Heart right ventricle (tissue), 16 donors: ENCODE measurements at regions not wholly inside any gene's neighbourhood (a gene's known extent, or its start where the extent isn't known, plus 50 kb on each side); places are given as distances from the start of the nearest gene placed in this dataset.

ENCODE experiments used
- ATAC-seq, 8 donors: fragments of 200-7000 bp; cut with Tn5 transposase; one replicate each; pipeline ENCODE4 v1.9.1; 2020; ENCODE audit warnings: mild to moderate bottlenecking in 8 of 8, moderate library complexity in 8 of 8, moderate number of reproducible peaks in 1 of 8
- DNase-seq, 2 donors: peaks; one replicate each; pipeline ENCODE4 v3.0.0-alpha.2; 2020
- H3K27ac ChIP-seq, 10 donors: fragments of 200-600 bp; sonication (generic) in 2 of 10; one replicate each; pipeline versions ENCODE4 v1.5.0 to v1.8.0; 2020 to 2022; ENCODE audit warnings: mild to moderate bottlenecking in 3 of 10
- H3K27me3 ChIP-seq, 7 donors: fragments of 200-600 bp; one replicate each; pipeline ENCODE4 v1.8.0; 2021 to 2022; ENCODE audit warnings: mild to moderate bottlenecking in 2 of 7
- H3K36me3 ChIP-seq, 9 donors: fragments of 200-600 bp; sonication (generic) in 1 of 9; one replicate each; pipeline versions ENCODE4 v1.5.0 to v1.8.0; 2020 to 2022; ENCODE audit warnings: mild to moderate bottlenecking in 2 of 9
- H3K4me1 ChIP-seq, 9 donors: fragments of 200-600 bp; sonication (generic) in 1 of 9; one replicate each; pipeline versions ENCODE4 v1.5.0 to v1.8.0; 2020 to 2022; ENCODE audit warnings: mild to moderate bottlenecking in 4 of 9
- H3K4me3 ChIP-seq, 10 donors: fragments of 200-600 bp; sonication (generic) in 2 of 10; one replicate each; pipeline versions ENCODE4 v1.5.0 to v1.8.0; 2020 to 2022; ENCODE audit warnings: mild to moderate bottlenecking in 7 of 10, moderate library complexity in 2 of 10
- H3K9me3 ChIP-seq, 11 donors: fragments of 200-600 bp in 10 of 11; sonication (generic) in 2 of 11; one replicate each; pipeline versions ENCODE4 v1.5.0 to v1.8.0; 2013 to 2022; ENCODE audit warnings: mild to moderate bottlenecking in 2 of 11, control low read depth in 1 of 11, moderate library complexity in 1 of 11
- CTCF ChIP-seq, 9 donors: fragments of 200-600 bp; sonication (generic) in 2 of 9; IDR thresholded peaks; one replicate each; pipeline versions ENCODE4 v1.5.0 to v1.8.0; 2021 to 2022; ENCODE audit warnings: antibody characterized with exemption in 9 of 9, mild to moderate bottlenecking in 5 of 9, moderate library complexity in 1 of 9
- WGBS, 2 donors: extraction: QIAGEN DNeasy Blood & Tissue Kit; methylation state at CpG; one replicate each; pipeline ENCODE4 v1.1.7; 2013; ENCODE audit warnings: inconsistent platforms in 1 of 2; 5-methylcytosine and 5-hydroxymethylcytosine counted together
- intact Hi-C, 10 donors: fragments of 100-400 bp; cut with DNase I; formaldehyde crosslinking; loops; one replicate each; pipeline versions ENCODE4 v1.11.1 to v1.14.2; 2022
- donor health status: Arrhythmogenic right ventricular cardiomyopathy.
- donor health status: ischemic (EF 13 %, LVEDD 7.1; RV severe dilation, severe dysfunction).
- donor health status: healthy with polysubstance abuse.
- donor health status: DM: no; HTN: yes; CAD: no.
- donor health status: DM: no; HTN: no; CAD: no.
- donor health status: ischemic (EF 25% LVEDD 6.9; RV normal size, moderate dysfunction).
- donor health status: ischemic (EF 25% LVEDD 5.7; RV mildly dilated, moderate dysfunction).
- donor health status: healthy.
- donor health status: DM: yes; HTN: yes; CAD: no.
- donor health status: Ischemic cardiomyopathy.
- donor health status: ischemic (EF 35%, LVEDD 5.7; RV mildly dilated, moderate dysfunction).
- donor health status: nonischemic (EF 11% LVEDD 7.7; RV severe dilation, severe dysfunction).
- donor health status: DM: yes; HTN: yes; CAD: no.
- donor health status: PGD.
- donor health status: ischemic (EF 29% LVEDD 5.4; RV normal size, mild dysfunction).
- donor health status: nonischemic (EF 23%, LVEDD 6.1; RV moderate dilation, normal function).

- no peak overlapping the region for H3K4me3 ChIP-seq
- no peak for DNase-seq
- no peak for ATAC-seq
- H3K36me3 ChIP-seq: no peaks in the 10 kb centered on the region
- WGBS, 2 donors: 81 to 85% methylated on average over 4 of the region's 4 CpGs
- no peak for TF ChIP-seq CTCF (IDR thresholded peaks at IDR 0.05)
- H3K9me3 ChIP-seq: peaks cover 0 to 9% (median 0%) of the 10 kb centered on the region in 11 donors
- H3K27me3 ChIP-seq: no peaks in the 10 kb centered on the region
- intact Hi-C loops: no loop called here
- no peaks in the 10 kb centered on the region for H3K4me1 ChIP-seq
- H3K27ac ChIP-seq: no peak overlapping the region
These were observed 491.6 kb upstream of the NECTIN3 start for GRCh38 chr3:110579840-110580550.

- Histone ChIP-seq H3K4me3 (no peak overlapping the region), H3K4me1 (no peaks in the 10 kb centered on the region), H3K27me3 (no peaks in the 10 kb centered on the region), H3K36me3 (no peaks in the 10 kb centered on the region), H3K27ac (no peak overlapping the region), H3K9me3 (peaks cover 0 to 9% (median 0%) of the 10 kb centered on the region in 11 donors)
- WGBS, 2 donors: 61 to 64% methylated on average over 3 of the region's 3 CpGs
- no peak for TF ChIP-seq CTCF (IDR thresholded peaks at IDR 0.05)
- ATAC-seq (no peak), DNase-seq (no peak)
- intact Hi-C loops: no loop called here
These were observed 488.2 kb upstream of the NECTIN3 start for GRCh38 chr3:110583373-110583935.

- intact Hi-C loops: no loop called here
- WGBS, 2 donors: 60 to 65% methylated on average over 3 of the region's 3 CpGs
- ATAC-seq: no peak
These were observed 482.7 kb upstream of the NECTIN3 start for GRCh38 chr3:110588906-110589305.

GRCh38 chr3:110589341-110589740 lies 482.3 kb upstream of the NECTIN3 start:
- H3K4me3 ChIP-seq: no peak overlapping the region
- no peak for TF ChIP-seq CTCF (IDR thresholded peaks at IDR 0.05)
- intact Hi-C loops: no loop called here
- H3K36me3 ChIP-seq: no peaks in the 10 kb centered on the region
- H3K9me3 ChIP-seq: peaks cover 0 to 8% (median 0%) of the 10 kb centered on the region in 11 donors
- no peak for ATAC-seq
- no peaks in the 10 kb centered on the region for H3K27me3 ChIP-seq
- H3K27ac ChIP-seq: no peak overlapping the region
- DNase-seq: no peak
- H3K4me1 ChIP-seq: no peaks in the 10 kb centered on the region

More at GRCh38 chr3:110588906-110589305, 482.7 kb upstream of the NECTIN3 start:
- H3K27ac ChIP-seq: no peak overlapping the region
- TF ChIP-seq CTCF (IDR thresholded peaks at IDR 0.05): no peak
- no peak overlapping the region for H3K4me3 ChIP-seq
- DNase-seq: no peak
- H3K4me1 ChIP-seq: no peaks in the 10 kb centered on the region
- no peaks in the 10 kb centered on the region for H3K36me3 ChIP-seq
- H3K27me3 ChIP-seq: no peaks in the 10 kb centered on the region
- peaks cover 0 to 8% (median 0%) of the 10 kb centered on the region in 11 donors for H3K9me3 ChIP-seq
